Astrocyte (in vitro differentiated cells and primary cell): ENCODE measurements at regions not wholly inside any gene's neighbourhood (a gene's known extent, or its start where the extent isn't known, plus 50 kb on each side); places are given as distances from the start of the nearest gene placed in this dataset.

ENCODE experiments used
- DNase-seq: peaks from one replicate; pipeline ENCODE4 v3.0.0-alpha.2; 2010; ENCODE audit warnings: low read depth
- FAIRE-seq: peaks from 2 replicates; lab custom pipeline; 2011; peaks lifted over from hg19 to GRCh38; lab: Jason Lieb, UNC
- H2AFZ ChIP-seq: 2 replicates; pipeline ENCODE4 v1.6.0; 2012; ENCODE audit warnings: low read depth, low read length, inconsistent platforms
- H3K27ac ChIP-seq: 2 replicates; pipeline ENCODE4 v1.5.1; 2011; ENCODE audit warnings: low read depth, low read length, inconsistent platforms
- H3K27me3 ChIP-seq: 2 replicates; pipeline ENCODE4 v1.6.0; 2011; ENCODE audit warnings: low read length, inconsistent platforms; ENCODE audit not compliant: insufficient read depth
- H3K36me3 ChIP-seq: 2 replicates; pipeline ENCODE4 v1.5.1; 2011; ENCODE audit warnings: low read length, inconsistent platforms; ENCODE audit not compliant: insufficient read depth
- H3K4me1 ChIP-seq: 2 replicates; pipeline ENCODE4 v1.5.1; 2011; ENCODE audit warnings: low read length, inconsistent platforms; ENCODE audit not compliant: insufficient read depth
- H3K4me2 ChIP-seq: 2 replicates; pipeline ENCODE4 v1.6.0; 2012; ENCODE audit warnings: low read length, inconsistent platforms
- H3K4me3 ChIP-seq: 2 replicates; pipeline ENCODE4 v1.5.1; 2011; ENCODE audit warnings: low read depth, mild to moderate bottlenecking, low read length, inconsistent platforms; ENCODE audit not compliant: insufficient read depth
- H3K79me2 ChIP-seq: 2 replicates; pipeline ENCODE4 v1.6.0; 2012; ENCODE audit warnings: mild to moderate bottlenecking, low read length, inconsistent platforms; ENCODE audit not compliant: insufficient read depth
- H3K9ac ChIP-seq: 2 replicates; pipeline ENCODE4 v1.6.0; 2012; ENCODE audit warnings: mild to moderate bottlenecking, low read length, inconsistent platforms
- H3K9me3 ChIP-seq: 2 replicates; pipeline ENCODE4 v1.5.1; 2012; ENCODE audit warnings: low read depth, mild to moderate bottlenecking, low read length, inconsistent platforms; ENCODE audit not compliant: insufficient read depth
- H4K20me1 ChIP-seq: 2 replicates; pipeline ENCODE4 v1.6.0; 2012; ENCODE audit warnings: low read length, inconsistent platforms; ENCODE audit not compliant: insufficient read depth
- H3K27ac Mint-ChIP-seq: one replicate; pipeline ENCODE4 v1.8.0; 2021; ENCODE audit warnings: mild to moderate bottlenecking, mixed read lengths; ENCODE audit not compliant: unreplicated experiment
- H3K27me3 Mint-ChIP-seq: one replicate; pipeline ENCODE4 v1.8.0; 2021; ENCODE audit warnings: low read depth, mixed read lengths; ENCODE audit not compliant: unreplicated experiment
- H3K36me3 Mint-ChIP-seq: one replicate; pipeline ENCODE4 v1.8.0; 2021; ENCODE audit warnings: low read depth, mixed read lengths; ENCODE audit not compliant: unreplicated experiment
- H3K4me1 Mint-ChIP-seq: one replicate; pipeline ENCODE4 v1.8.0; 2021; ENCODE audit warnings: low read depth, mixed read lengths; ENCODE audit not compliant: unreplicated experiment
- H3K4me3 Mint-ChIP-seq: one replicate; pipeline ENCODE4 v1.8.0; 2021; ENCODE audit warnings: mild to moderate bottlenecking, moderate library complexity, mixed read lengths; ENCODE audit not compliant: unreplicated experiment
- H3K9me3 Mint-ChIP-seq: one replicate; pipeline ENCODE4 v1.8.0; 2021; ENCODE audit warnings: mild to moderate bottlenecking, mixed read lengths; ENCODE audit not compliant: unreplicated experiment
- CTCF ChIP-seq: IDR thresholded peaks from 2 replicates; pipeline ENCODE4 v1.5.1; 2011; ENCODE audit warnings: low read depth, mild to moderate bottlenecking, inconsistent platforms, low read length, moderate library complexity; ENCODE audit not compliant: insufficient read depth
- EZH2 ChIP-seq: IDR thresholded peaks from 2 replicates; pipeline ENCODE4 v1.6.1; 2012; ENCODE audit warnings: mild to moderate bottlenecking, low read length, inconsistent platforms; ENCODE audit not compliant: insufficient read depth

GRCh38 chrX:12011075-12011474, 127.2 kb upstream of the FRMPD4 start:
- Mint-ChIP-seq H3K27ac (peak overlapping the region; percentile 6), H3K27me3 (no peaks in the 10 kb centered on the region), H3K9me3 (no peaks in the 10 kb centered on the region), H3K4me3 (no peak overlapping the region), H3K36me3 (no peaks in the 10 kb centered on the region), H3K4me1 (peaks cover 20% of the 10 kb centered on the region)
- Histone ChIP-seq H3K36me3 (no peaks in the 10 kb centered on the region), H3K4me3 (no peak overlapping the region), H3K4me2 (no peak overlapping the region), H3K4me1 (peaks cover 15% of the 10 kb centered on the region), H3K27me3 (no peaks in the 10 kb centered on the region), H3K9ac (no peak overlapping the region), H3K27ac (no peak overlapping the region), H4K20me1 (no peaks in the 10 kb centered on the region), H2AFZ (no peak overlapping the region), H3K79me2 (no peaks in the 10 kb centered on the region), H3K9me3 (no peaks in the 10 kb centered on the region)
- FAIRE-seq (peak; percentile 96), DNase-seq (peak; percentile 37)
- TF ChIP-seq CTCF = no peak
- no peak for TF ChIP-seq EZH2

GRCh38 chrX:12013211-12013618, 125.1 kb upstream of the FRMPD4 start:
- no peaks in the 10 kb centered on the region for H3K27me3 Mint-ChIP-seq
- peak; percentile 97 for FAIRE-seq
- peak overlapping the region; percentile 19 for H3K27ac ChIP-seq
- H3K9ac ChIP-seq = no peak overlapping the region
- no peak overlapping the region for H2AFZ ChIP-seq
- peak; percentile 72 for DNase-seq
- no peaks in the 10 kb centered on the region for H3K79me2 ChIP-seq
- no peak overlapping the region for H3K4me3 Mint-ChIP-seq
- no peaks in the 10 kb centered on the region for H4K20me1 ChIP-seq
- peak overlapping the region; percentile 48 for H3K4me2 ChIP-seq
- no peaks in the 10 kb centered on the region for H3K36me3 Mint-ChIP-seq
- H3K4me1 ChIP-seq = peaks cover 7% of the 10 kb centered on the region
- no peak overlapping the region for H3K4me3 ChIP-seq
- no peak overlapping the region for H3K27ac Mint-ChIP-seq
- H3K36me3 ChIP-seq = no peaks in the 10 kb centered on the region
- H3K4me1 Mint-ChIP-seq = peaks cover 23% of the 10 kb centered on the region
- H3K9me3 Mint-ChIP-seq = no peaks in the 10 kb centered on the region
- no peaks in the 10 kb centered on the region for H3K9me3 ChIP-seq
- H3K27me3 ChIP-seq = no peaks in the 10 kb centered on the region
- TF ChIP-seq CTCF (no peak), EZH2 (no peak)

GRCh38 chrX:12021698-12022097, 116.6 kb upstream of the FRMPD4 start:
- H3K27me3 Mint-ChIP-seq = no peaks in the 10 kb centered on the region

More at GRCh38 chrX:12021698-12022097, 116.6 kb upstream of the FRMPD4 start:
- H4K20me1 ChIP-seq = no peaks in the 10 kb centered on the region
- no peaks in the 10 kb centered on the region for H3K27me3 ChIP-seq
- H3K4me3 Mint-ChIP-seq = no peak overlapping the region
- H3K4me3 ChIP-seq = no peak overlapping the region
- no peak overlapping the region for H3K4me2 ChIP-seq
- H3K27ac Mint-ChIP-seq = no peak overlapping the region
- H3K27ac ChIP-seq = no peak overlapping the region
- H3K9ac ChIP-seq = no peak overlapping the region
- no peaks in the 10 kb centered on the region for H3K4me1 ChIP-seq
- no peak for FAIRE-seq
- DNase-seq = no peak
- no peaks in the 10 kb centered on the region for H3K79me2 ChIP-seq
- no peaks in the 10 kb centered on the region for H3K9me3 Mint-ChIP-seq
- H2AFZ ChIP-seq = no peak overlapping the region
- H3K9me3 ChIP-seq = no peaks in the 10 kb centered on the region
- H3K36me3 Mint-ChIP-seq = no peaks in the 10 kb centered on the region
- H3K36me3 ChIP-seq = no peaks in the 10 kb centered on the region
- peaks cover 4% of the 10 kb centered on the region for H3K4me1 Mint-ChIP-seq
- TF ChIP-seq EZH2 (no peak), CTCF (no peak)
